ENCODE measurements at regions not wholly inside any gene's neighbourhood (a gene's known extent, or its start where the extent isn't known, plus 50 kb on each side); places are given as distances from the start of the nearest gene placed in this dataset.

GRCh38 chr13:58889474-58889873, 1257.9 kb downstream of the PCDH17 start:
- no peaks in the 10 kb centered on the region for H3K9me3 Mint-ChIP-seq
- ChIA-PET CTCF (no interaction called here), POLR2A (no interaction called here)
- H3K4me3 Mint-ChIP-seq: no peak overlapping the region
- H3K27ac Mint-ChIP-seq: no peak overlapping the region
- no peaks in the 10 kb centered on the region for H3K27me3 Mint-ChIP-seq (ENCODE audit: low read depth)
- peaks cover 13% of the 10 kb centered on the region for H3K4me1 Mint-ChIP-seq
- ATAC-seq (no peak), DNase-seq (ENCODE audit: low spot score) (no peak)
- TF ChIP-seq, protein P1, sequence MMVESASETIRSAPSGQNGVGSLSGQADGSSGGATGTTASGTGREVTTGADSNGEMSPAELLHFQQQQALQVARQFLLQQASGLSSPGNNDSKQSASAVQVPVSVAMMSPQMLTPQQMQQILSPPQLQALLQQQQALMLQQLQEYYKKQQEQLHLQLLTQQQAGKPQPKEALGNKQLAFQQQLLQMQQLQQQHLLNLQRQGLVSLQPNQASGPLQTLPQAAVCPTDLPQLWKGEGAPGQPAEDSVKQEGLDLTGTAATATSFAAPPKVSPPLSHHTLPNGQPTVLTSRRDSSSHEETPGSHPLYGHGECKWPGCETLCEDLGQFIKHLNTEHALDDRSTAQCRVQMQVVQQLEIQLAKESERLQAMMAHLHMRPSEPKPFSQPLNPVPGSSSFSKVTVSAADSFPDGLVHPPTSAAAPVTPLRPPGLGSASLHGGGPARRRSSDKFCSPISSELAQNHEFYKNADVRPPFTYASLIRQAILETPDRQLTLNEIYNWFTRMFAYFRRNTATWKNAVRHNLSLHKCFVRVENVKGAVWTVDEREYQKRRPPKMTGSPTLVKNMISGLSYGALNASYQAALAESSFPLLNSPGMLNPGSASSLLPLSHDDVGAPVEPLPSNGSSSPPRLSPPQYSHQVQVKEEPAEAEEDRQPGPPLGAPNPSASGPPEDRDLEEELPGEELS (CRISPR knock-in tag; IDR thresholded peaks at IDR 0.05): no peak
- TF ChIP-seq HMGA2 (CRISPR knock-in tag; IDR thresholded peaks at IDR 0.05) (peak; percentile 91), SP1 (CRISPR knock-in tag; conservative IDR thresholded peaks at IDR 0.05) (no peak)
- no peaks in the 10 kb centered on the region for H3K36me3 Mint-ChIP-seq

- H3K27ac Mint-ChIP-seq: no peak overlapping the region
- no peak overlapping the region for H3K4me3 Mint-ChIP-seq
- CTCF ChIA-PET: no interaction called here
- ATAC-seq (no peak), DNase-seq (ENCODE audit: low spot score) (no peak)
- H3K4me1 Mint-ChIP-seq: peaks cover 3% of the 10 kb centered on the region; the same call in 1 of the 2 replicates
- H3K9me3 Mint-ChIP-seq: no peaks in the 10 kb centered on the region
- no peaks in the 10 kb centered on the region for H3K27me3 Mint-ChIP-seq (ENCODE audit: low read depth)
- POLR2A ChIA-PET: no interaction called here
- no peaks in the 10 kb centered on the region for H3K36me3 Mint-ChIP-seq
- TF ChIP-seq JUN (CRISPR knock-in tag; IDR thresholded peaks at IDR 0.05): no peak
- TF ChIP-seq, protein P2, sequence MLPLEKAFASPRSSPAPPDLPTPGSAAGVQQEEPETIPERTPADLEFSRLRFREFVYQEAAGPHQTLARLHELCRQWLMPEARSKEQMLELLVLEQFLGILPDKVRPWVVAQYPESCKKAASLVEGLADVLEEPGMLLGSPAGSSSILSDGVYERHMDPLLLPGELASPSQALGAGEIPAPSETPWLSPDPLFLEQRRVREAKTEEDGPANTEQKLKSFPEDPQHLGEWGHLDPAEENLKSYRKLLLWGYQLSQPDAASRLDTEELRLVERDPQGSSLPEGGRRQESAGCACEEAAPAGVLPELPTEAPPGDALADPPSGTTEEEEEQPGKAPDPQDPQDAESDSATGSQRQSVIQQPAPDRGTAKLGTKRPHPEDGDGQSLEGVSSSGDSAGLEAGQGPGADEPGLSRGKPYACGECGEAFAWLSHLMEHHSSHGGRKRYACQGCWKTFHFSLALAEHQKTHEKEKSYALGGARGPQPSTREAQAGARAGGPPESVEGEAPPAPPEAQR (CRISPR knock-in tag; IDR thresholded peaks at IDR 0.05): no peak
- TF ChIP-seq NR2C2 (CRISPR knock-in tag; IDR thresholded peaks at IDR 0.05): no peak
- TF ChIP-seq ZNF138 (CRISPR knock-in tag; conservative IDR thresholded peaks at IDR 0.05): no peak
- no peak for TF ChIP-seq CDX4 (CRISPR knock-in tag; IDR thresholded peaks at IDR 0.05; ENCODE audit: borderline replicate concordance)
- TF ChIP-seq ZNF263 (CRISPR knock-in tag; IDR thresholded peaks at IDR 0.05; ENCODE audit: low read depth): no peak
- no peak for TF ChIP-seq MXD4 (CRISPR knock-in tag; IDR thresholded peaks at IDR 0.05; ENCODE audit: borderline replicate concordance)
- TF ChIP-seq STAT6 (CRISPR knock-in tag; conservative IDR thresholded peaks at IDR 0.05; ENCODE audit: low read depth): no peak
- no peak for TF ChIP-seq ZNF425 (CRISPR knock-in tag; conservative IDR thresholded peaks at IDR 0.05)
- TF ChIP-seq, protein P3, sequence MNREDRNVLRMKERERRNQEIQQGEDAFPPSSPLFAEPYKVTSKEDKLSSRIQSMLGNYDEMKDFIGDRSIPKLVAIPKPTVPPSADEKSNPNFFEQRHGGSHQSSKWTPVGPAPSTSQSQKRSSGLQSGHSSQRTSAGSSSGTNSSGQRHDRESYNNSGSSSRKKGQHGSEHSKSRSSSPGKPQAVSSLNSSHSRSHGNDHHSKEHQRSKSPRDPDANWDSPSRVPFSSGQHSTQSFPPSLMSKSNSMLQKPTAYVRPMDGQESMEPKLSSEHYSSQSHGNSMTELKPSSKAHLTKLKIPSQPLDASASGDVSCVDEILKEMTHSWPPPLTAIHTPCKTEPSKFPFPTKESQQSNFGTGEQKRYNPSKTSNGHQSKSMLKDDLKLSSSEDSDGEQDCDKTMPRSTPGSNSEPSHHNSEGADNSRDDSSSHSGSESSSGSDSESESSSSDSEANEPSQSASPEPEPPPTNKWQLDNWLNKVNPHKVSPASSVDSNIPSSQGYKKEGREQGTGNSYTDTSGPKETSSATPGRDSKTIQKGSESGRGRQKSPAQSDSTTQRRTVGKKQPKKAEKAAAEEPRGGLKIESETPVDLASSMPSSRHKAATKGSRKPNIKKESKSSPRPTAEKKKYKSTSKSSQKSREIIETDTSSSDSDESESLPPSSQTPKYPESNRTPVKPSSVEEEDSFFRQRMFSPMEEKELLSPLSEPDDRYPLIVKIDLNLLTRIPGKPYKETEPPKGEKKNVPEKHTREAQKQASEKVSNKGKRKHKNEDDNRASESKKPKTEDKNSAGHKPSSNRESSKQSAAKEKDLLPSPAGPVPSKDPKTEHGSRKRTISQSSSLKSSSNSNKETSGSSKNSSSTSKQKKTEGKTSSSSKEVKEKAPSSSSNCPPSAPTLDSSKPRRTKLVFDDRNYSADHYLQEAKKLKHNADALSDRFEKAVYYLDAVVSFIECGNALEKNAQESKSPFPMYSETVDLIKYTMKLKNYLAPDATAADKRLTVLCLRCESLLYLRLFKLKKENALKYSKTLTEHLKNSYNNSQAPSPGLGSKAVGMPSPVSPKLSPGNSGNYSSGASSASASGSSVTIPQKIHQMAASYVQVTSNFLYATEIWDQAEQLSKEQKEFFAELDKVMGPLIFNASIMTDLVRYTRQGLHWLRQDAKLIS (CRISPR knock-in tag; IDR thresholded peaks at IDR 0.05; ENCODE audit: borderline replicate concordance): no peak
- TF ChIP-seq SMAD3 (CRISPR knock-in tag; IDR thresholded peaks at IDR 0.05; ENCODE audit: borderline replicate concordance): no peak
- no peak for TF ChIP-seq MAX (CRISPR knock-in tag; IDR thresholded peaks at IDR 0.05)
- no peak for TF ChIP-seq USF1 (CRISPR knock-in tag; IDR thresholded peaks at IDR 0.05)
- no peak for TF ChIP-seq GABPB1 (CRISPR knock-in tag; IDR thresholded peaks at IDR 0.05)
- no peak for TF ChIP-seq ZBTB21 (CRISPR knock-in tag; IDR thresholded peaks at IDR 0.05; ENCODE audit: borderline replicate concordance)
Measured at GRCh38 chr13:58893396-58893795, 1261.9 kb downstream of the PCDH17 start.

All from WTC11 (cell line).